Cardiac fibroblast (primary cell): ENCODE measurements at regions not wholly inside any gene's neighbourhood (a gene's known extent, or its start where the extent isn't known, plus 50 kb on each side); places are given as distances from the start of the nearest gene placed in this dataset.

ENCODE experiments used
- DNase-seq, 2 donors: peaks; one replicate each; pipeline versions ENCODE4 v3.0.0 to v3.0.0-alpha.2; 2010; ENCODE audit warnings: low read depth in 2 of 2
- H3K4me3 ChIP-seq, 2 donors: replicated peaks in 1 of 2; 1 replicate in 1 of 2; 2 replicates in 1 of 2; pipeline ENCODE4 v1.5.1; 2011; ENCODE audit warnings: low read depth in 2 of 2, low read length in 2 of 2, mild to moderate bottlenecking in 2 of 2, moderate library complexity in 1 of 2
- CTCF ChIP-seq: IDR thresholded peaks from one replicate; pipeline ENCODE4 v1.5.1; 2011; ENCODE audit warnings: low read depth, mild to moderate bottlenecking, low read length, inconsistent platforms

- no peak overlapping the region for H3K4me3 ChIP-seq
- DNase-seq: no peak
- TF ChIP-seq CTCF: no peak
Observed at GRCh38 chr3:82261637-82262036, 500.2 kb upstream of the GBE1 start.

GRCh38 chr3:82261013-82261412, 499.6 kb upstream of the GBE1 start:
- no peak for TF ChIP-seq CTCF
- no peak overlapping the region for H3K4me3 ChIP-seq
- no peak for DNase-seq

GRCh38 chr3:82259994-82260393, 498.5 kb upstream of the GBE1 start:
- DNase-seq: peak in 1 of 2 donors; percentile 0
- TF ChIP-seq CTCF: no peak

GRCh38 chr3:82240322-82240721, 478.9 kb upstream of the GBE1 start:
- no peak for DNase-seq
- no peak overlapping the region for H3K4me3 ChIP-seq
- TF ChIP-seq CTCF: no peak

More at GRCh38 chr3:82259994-82260393, 498.5 kb upstream of the GBE1 start:
- H3K4me3 ChIP-seq: no peak overlapping the region

GRCh38 chr3:82236257-82236656, 474.8 kb upstream of the GBE1 start:
- no peak for DNase-seq
- TF ChIP-seq CTCF: no peak
- H3K4me3 ChIP-seq: no peak overlapping the region

GRCh38 chr3:82229397-82229796, 468.0 kb upstream of the GBE1 start:
- no peak for TF ChIP-seq CTCF
- no peak for DNase-seq
- H3K4me3 ChIP-seq: no peak overlapping the region

- DNase-seq: no peak
- no peak for TF ChIP-seq CTCF
Observed at GRCh38 chr3:82224661-82225060, 463.2 kb upstream of the GBE1 start.

More at GRCh38 chr3:82224661-82225060, 463.2 kb upstream of the GBE1 start:
- H3K4me3 ChIP-seq: no peak overlapping the region
